ENCODE measurements at regions not wholly inside any gene's neighbourhood (a gene's known extent, or its start where the extent isn't known, plus 50 kb on each side); places are given as distances from the start of the nearest gene placed in this dataset.

DNA sequence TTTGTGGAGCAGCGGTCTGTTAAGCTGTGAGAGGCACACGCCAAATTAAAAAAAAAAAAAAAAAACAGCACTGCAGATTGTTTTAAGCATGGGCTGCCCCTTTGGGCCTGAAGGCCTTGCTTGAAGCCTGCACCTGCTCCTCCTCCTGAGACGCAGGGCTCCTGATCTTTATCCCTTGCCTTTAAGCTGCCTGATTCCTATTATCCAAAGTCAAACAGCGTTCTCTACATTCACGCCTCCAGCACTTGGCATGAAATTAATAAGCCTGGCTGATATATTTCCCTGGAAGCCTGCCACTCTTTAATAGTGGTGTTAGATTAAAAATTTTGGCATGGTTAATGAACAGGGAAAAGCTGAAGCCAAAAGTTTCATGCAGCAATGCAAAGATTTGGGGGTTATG lies 163.9 kb downstream of the FAXC start:
- DNase-seq (ENCODE audit: extremely low read depth, low read depth) = no peak
- TF ChIP-seq, protein P1, sequence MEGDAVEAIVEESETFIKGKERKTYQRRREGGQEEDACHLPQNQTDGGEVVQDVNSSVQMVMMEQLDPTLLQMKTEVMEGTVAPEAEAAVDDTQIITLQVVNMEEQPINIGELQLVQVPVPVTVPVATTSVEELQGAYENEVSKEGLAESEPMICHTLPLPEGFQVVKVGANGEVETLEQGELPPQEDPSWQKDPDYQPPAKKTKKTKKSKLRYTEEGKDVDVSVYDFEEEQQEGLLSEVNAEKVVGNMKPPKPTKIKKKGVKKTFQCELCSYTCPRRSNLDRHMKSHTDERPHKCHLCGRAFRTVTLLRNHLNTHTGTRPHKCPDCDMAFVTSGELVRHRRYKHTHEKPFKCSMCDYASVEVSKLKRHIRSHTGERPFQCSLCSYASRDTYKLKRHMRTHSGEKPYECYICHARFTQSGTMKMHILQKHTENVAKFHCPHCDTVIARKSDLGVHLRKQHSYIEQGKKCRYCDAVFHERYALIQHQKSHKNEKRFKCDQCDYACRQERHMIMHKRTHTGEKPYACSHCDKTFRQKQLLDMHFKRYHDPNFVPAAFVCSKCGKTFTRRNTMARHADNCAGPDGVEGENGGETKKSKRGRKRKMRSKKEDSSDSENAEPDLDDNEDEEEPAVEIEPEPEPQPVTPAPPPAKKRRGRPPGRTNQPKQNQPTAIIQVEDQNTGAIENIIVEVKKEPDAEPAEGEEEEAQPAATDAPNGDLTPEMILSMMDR (IDR thresholded peaks at IDR 0.05; ENCODE audit: low read depth, low read length) = no peak

DNA sequence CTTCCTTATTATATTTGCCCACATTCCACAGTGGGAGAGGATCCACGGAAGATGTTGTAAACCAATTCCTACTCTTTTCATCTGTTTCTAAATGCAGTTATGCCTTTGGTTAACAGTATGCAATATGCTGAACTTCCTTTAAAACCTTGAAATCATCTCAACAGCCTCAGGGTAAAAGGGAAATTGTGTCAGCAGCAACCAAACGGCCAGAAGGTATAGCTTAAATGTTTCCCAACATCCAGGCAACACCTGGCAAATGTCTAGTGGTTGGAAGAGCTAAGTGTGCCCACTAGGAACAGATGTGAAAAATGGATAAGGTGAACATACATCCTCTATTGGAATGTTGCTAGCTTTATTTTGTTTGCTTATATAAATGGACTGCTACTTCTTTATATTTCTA lies 164.8 kb downstream of the FAXC start:
- TF ChIP-seq, protein P1 (IDR thresholded peaks at IDR 0.05; ENCODE audit: low read depth, low read length) = no peak

DNA sequence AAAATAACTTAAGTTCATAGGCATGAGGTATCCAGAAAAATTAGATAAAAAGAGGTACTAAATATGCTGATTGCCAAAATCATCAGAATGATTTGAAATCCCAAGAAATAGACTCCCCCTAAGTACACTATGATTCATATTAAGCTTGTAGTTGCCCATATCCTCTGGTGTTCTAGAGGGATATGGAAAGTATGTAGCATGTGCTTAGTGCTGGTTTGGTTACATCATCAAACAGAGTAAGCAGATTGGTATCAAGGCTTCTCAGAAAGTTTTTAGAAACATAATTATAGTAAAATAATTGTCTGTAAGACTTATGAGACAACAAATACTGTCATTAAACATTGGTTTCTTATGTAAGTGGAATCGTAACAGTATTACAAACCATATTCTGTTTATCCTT lies 166.4 kb downstream of the FAXC start:
- TF ChIP-seq, protein P1 (IDR thresholded peaks at IDR 0.05; ENCODE audit: low read depth, low read length) = no peak
- no peak for DNase-seq (ENCODE audit: extremely low read depth, low read depth)

More for the DNA sequence above, 164.8 kb downstream of the FAXC start:
- DNase-seq (ENCODE audit: extremely low read depth, low read depth) = no peak

DNA sequence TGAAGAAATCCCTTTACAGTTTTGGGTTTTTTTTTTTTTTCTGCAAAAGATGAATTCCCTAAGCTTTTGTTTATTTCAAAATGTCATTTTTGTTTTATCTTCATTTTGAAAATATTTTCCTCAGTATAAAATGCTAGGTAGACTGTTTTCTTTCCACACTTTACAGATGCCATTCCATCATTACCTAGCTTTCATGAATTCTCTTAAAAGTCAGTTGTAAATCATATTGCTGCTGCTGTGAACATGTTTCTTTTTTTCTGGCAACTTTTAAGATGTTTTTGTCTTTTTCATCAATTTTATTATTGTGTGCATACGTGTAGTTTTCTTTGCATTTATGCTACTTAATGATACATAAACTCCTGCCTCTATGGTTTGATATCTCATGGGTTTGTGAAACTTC lies 168.3 kb downstream of the FAXC start:
- no peak for DNase-seq (ENCODE audit: extremely low read depth, low read depth)
- TF ChIP-seq, protein P1 (IDR thresholded peaks at IDR 0.05; ENCODE audit: low read depth, low read length) = no peak

DNA sequence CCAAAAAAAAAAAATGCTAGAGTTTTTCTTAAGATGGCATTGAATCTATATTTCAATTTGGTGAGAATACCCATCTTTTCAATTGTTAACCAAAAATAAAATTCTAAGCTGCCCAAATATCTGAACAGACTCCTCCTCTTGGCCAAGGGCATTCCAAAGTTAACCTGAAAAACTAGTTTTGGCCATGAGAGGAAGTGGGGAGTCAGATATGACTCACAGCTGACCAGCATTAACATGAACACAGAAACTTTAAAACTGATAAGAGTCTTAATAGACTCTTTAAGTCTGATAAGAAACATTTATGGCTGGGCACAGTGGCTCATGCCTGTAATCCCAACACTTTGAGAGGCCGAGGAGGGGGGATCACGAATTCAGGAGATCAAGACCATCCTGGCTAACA lies 171.3 kb downstream of the FAXC start:
- no peak for DNase-seq (ENCODE audit: extremely low read depth, low read depth)
- TF ChIP-seq, protein P1 (IDR thresholded peaks at IDR 0.05; ENCODE audit: low read depth, low read length) = no peak

DNA sequence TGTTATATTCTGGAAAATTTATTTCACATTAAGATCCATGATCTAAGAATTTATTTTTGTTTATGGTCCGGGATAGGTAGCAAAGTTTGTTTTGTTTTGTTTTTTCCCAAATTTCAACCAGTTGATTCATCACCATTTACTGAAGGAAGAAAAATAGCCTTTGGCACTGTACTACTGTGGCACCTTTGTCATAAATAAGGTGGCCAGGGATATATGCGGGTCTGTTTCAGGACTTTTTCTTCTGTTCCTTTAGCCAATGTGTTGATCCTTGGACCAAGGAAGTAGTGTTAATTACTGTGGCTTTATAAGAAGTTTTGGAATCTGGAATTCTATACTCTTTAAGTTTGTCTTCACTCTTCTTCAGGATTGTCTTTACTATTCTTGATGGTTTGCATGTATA lies 171.7 kb downstream of the FAXC start:
- TF ChIP-seq, protein P1 (IDR thresholded peaks at IDR 0.05; ENCODE audit: low read depth, low read length) = no peak

DNA sequence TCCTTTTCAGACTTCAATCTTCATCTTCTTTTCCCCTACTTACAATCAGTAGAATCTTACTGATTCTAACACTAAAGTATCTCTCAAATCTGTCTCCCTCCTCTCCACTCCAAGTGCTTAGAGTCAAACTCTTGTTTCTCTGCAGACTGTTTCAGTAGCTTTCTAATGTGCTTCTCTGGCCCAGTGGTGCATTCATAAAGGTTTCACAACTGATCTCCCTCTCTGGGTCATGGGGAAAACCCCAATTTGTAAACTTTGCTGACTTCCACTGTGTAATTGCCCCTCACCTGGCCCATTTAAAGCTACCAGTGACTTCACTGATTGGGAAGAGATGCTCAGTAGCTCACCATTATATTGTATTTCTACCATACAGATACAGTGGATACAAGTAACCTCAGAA lies 183.6 kb downstream of the FAXC start:
- DNase-seq (ENCODE audit: extremely low read depth, low read depth) = no peak
- TF ChIP-seq, protein P1 (IDR thresholded peaks at IDR 0.05; ENCODE audit: low read depth, low read length) = no peak

More for the DNA sequence above, 171.7 kb downstream of the FAXC start:
- no peak for DNase-seq (ENCODE audit: extremely low read depth, low read depth)
